Lung (tissue), 11 donors: ENCODE measurements at regions not wholly inside any gene's neighbourhood (a gene's known extent, or its start where the extent isn't known, plus 50 kb on each side); places are given as distances from the start of the nearest gene placed in this dataset.

Experiments used
- ATAC-seq: fragments of 200-7000 bp; cut with Tn5 transposase; one replicate; pipeline ENCODE4 v1.9.1; 2020; ENCODE audit warnings: moderate number of reproducible peaks; ENCODE audit not compliant: insufficient read depth, low FRiP score
- DNase-seq, 3 donors: peaks; one replicate each; pipeline ENCODE4 v3.0.0-alpha.2; 2013 to 2017
- H3K27ac ChIP-seq, 2 donors: one replicate each; pipeline ENCODE4 v1.5.1; 2013; ENCODE audit warnings: mild to moderate bottlenecking in 2 of 2, moderate library complexity in 2 of 2, control low read depth in 1 of 2, inconsistent platforms in 1 of 2, low read depth in 1 of 2, low read length in 1 of 2
- H3K27me3 ChIP-seq, 3 donors: one replicate each; pipeline ENCODE4 v1.5.1; 2013; ENCODE audit warnings: low read length in 2 of 3; ENCODE audit not compliant: control insufficient read depth in 3 of 3, insufficient read depth in 3 of 3
- H3K36me3 ChIP-seq, 4 donors: one replicate each; pipeline ENCODE4 v1.5.1; 2013; ENCODE audit warnings: low read length in 4 of 4, mild to moderate bottlenecking in 1 of 4, moderate library complexity in 1 of 4; ENCODE audit not compliant: control insufficient read depth in 4 of 4, insufficient read depth in 4 of 4
- H3K4me1 ChIP-seq, 5 donors: one replicate each; pipeline ENCODE4 v1.5.1; 2013; ENCODE audit warnings: low read length in 5 of 5, mild to moderate bottlenecking in 2 of 5, moderate library complexity in 1 of 5; ENCODE audit not compliant: control insufficient read depth in 5 of 5, insufficient read depth in 5 of 5
- H3K4me3 ChIP-seq: one replicate; pipeline ENCODE4 v1.5.1; 2013; ENCODE audit warnings: mild to moderate bottlenecking, control low read depth, moderate library complexity
- H3K9ac ChIP-seq, 2 donors: one replicate each; pipeline ENCODE4 v1.5.1; 2013; ENCODE audit warnings: low read length in 2 of 2, control low read depth in 1 of 2; ENCODE audit not compliant: insufficient read depth in 1 of 2
- H3K9me3 ChIP-seq, 4 donors: one replicate each; pipeline ENCODE4 v1.5.1; 2013; ENCODE audit warnings: low read length in 3 of 4, mild to moderate bottlenecking in 1 of 4, moderate library complexity in 1 of 4; ENCODE audit not compliant: control insufficient read depth in 4 of 4, insufficient read depth in 3 of 4
- CTCF ChIP-seq: IDR thresholded peaks from 2 replicates; pipeline ENCODE4 v1.5.1; 2012; ENCODE audit warnings: mild to moderate bottlenecking; ENCODE audit errors: control extremely low read depth, extremely low read depth
- WGBS, 2 donors: extraction: QIAGEN DNeasy Blood & Tissue Kit; methylation state at CpG; one replicate each; pipeline ENCODE4 v1.1.7; 2013; 5-methylcytosine and 5-hydroxymethylcytosine counted together
- donor health status: control.
- donor health status: control.
- donor health status: Bipolar disorder and iron deficiency.
- donor health status: healthy.
- donor health status: DM: yes; HTN: yes; CAD: no.

- H3K4me1 ChIP-seq = no peaks in the 10 kb centered on the region
- no peak overlapping the region for H3K4me3 ChIP-seq
- WGBS, 2 donors = 93 to 97% methylated on average over 4 of the region's 4 CpGs
- ATAC-seq (no peak), DNase-seq (no peak)
- H3K27me3 ChIP-seq = peaks cover 0 to 3% (median 0%) of the 10 kb centered on the region in 3 donors
- peaks cover 0 to 2% (median 0%) of the 10 kb centered on the region in 4 donors for H3K9me3 ChIP-seq
- H3K36me3 ChIP-seq = no peaks in the 10 kb centered on the region
- no peak overlapping the region for H3K27ac ChIP-seq
- H3K9ac ChIP-seq = no peak overlapping the region
- no peak for TF ChIP-seq CTCF
Measured at GRCh38 chr1:47618222-47618720, 180.4 kb downstream of the FOXD2 start.

GRCh38 chr1:47618830-47619229, 181.0 kb downstream of the FOXD2 start:
- DNase-seq = no peak

GRCh38 chr1:47621483-47621882, 183.6 kb downstream of the FOXD2 start:
- Histone ChIP-seq H3K9ac (no peak overlapping the region), H3K4me3 (no peak overlapping the region), H3K27ac (no peak overlapping the region), H3K9me3 (peaks cover 0 to 2% (median 0%) of the 10 kb centered on the region in 4 donors), H3K4me1 (no peaks in the 10 kb centered on the region), H3K27me3 (no peaks in the 10 kb centered on the region), H3K36me3 (no peaks in the 10 kb centered on the region)
- WGBS, 2 donors = 91 to 92% methylated on average over 6 of the region's 6 CpGs
- no peak for ATAC-seq
- no peak for TF ChIP-seq CTCF
- DNase-seq = no peak

More at GRCh38 chr1:47618830-47619229, 181.0 kb downstream of the FOXD2 start:
- H3K4me3 ChIP-seq = no peak overlapping the region
- H3K9me3 ChIP-seq = peaks cover 0 to 2% (median 0%) of the 10 kb centered on the region in 4 donors
- 82 to 89% methylated on average over 7 of the region's 7 CpGs for WGBS, 2 donors
- H3K27me3 ChIP-seq = peaks cover 0 to 3% (median 0%) of the 10 kb centered on the region in 3 donors
- H3K9ac ChIP-seq = no peak overlapping the region
- no peak for TF ChIP-seq CTCF
- ATAC-seq = no peak
- no peaks in the 10 kb centered on the region for H3K36me3 ChIP-seq
- H3K27ac ChIP-seq = no peak overlapping the region
- H3K4me1 ChIP-seq = no peaks in the 10 kb centered on the region

- Histone ChIP-seq H3K36me3 (no peaks in the 10 kb centered on the region), H3K9me3 (peaks cover 0 to 2% (median 0%) of the 10 kb centered on the region in 4 donors), H3K27ac (no peak overlapping the region), H3K4me1 (no peaks in the 10 kb centered on the region), H3K4me3 (no peak overlapping the region), H3K27me3 (no peaks in the 10 kb centered on the region), H3K9ac (no peak overlapping the region)
- TF ChIP-seq CTCF = no peak
- peak in 1 of 3 donors; percentile 14 for DNase-seq
- ATAC-seq = no peak
- WGBS, 2 donors = 70 to 72% methylated on average over 3 of the region's 3 CpGs
Measured at GRCh38 chr1:47621977-47622376, 184.1 kb downstream of the FOXD2 start.
